HG03439 (cell line): ENCODE measurements at regions not wholly inside any gene's neighbourhood (a gene's known extent, or its start where the extent isn't known, plus 50 kb on each side); places are given as distances from the start of the nearest gene placed in this dataset.
"Not testable (repeated sequence)": the region's sequence is repeated elsewhere in the genome, so short reads cannot be mapped to it uniquely, and the experiment has no call there.

Experiments
- ATAC-seq: cut with Tn5 transposase; IDR thresholded peaks from one replicate; pipeline ENCODE4 v1.9.1; 2021; ENCODE audit warnings: mild to moderate bottlenecking, moderate library complexity; ENCODE audit not compliant: unreplicated experiment

- ATAC-seq, result no peak
These were observed 373.1 kb upstream of the WWC1 start for GRCh38 chr5:167918184-167918812.

GRCh38 chr5:167918813-167919483, 372.5 kb upstream of the WWC1 start:
- ATAC-seq, result no peak

DNA sequence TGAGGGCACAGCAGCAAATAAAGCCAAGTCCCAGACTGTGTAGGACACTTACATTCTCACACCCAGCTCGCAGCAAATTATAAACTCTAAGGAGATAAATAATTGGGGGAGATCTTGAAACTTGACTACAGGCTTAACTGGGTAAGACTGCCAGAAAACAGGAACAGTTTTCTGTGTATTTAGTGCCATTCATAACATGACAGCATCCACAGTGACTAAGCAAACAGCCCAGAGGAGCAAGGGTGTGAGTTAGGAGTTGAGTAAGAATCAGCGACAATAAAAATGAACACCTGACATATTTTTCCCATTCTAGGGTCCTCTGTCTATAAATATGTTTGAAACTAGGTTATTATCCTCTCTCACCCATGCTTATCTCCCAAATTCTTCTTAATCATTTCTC, 370.9 kb upstream of the WWC1 start:
- no peak for ATAC-seq

- ATAC-seq, result no peak
These were observed 369.6 kb upstream of the WWC1 start for GRCh38 chr5:167921796-167922195.

- no peak for ATAC-seq
These were observed 368.0 kb upstream of the WWC1 start for GRCh38 chr5:167923396-167923795.

GRCh38 chr5:167929841-167930240, 361.6 kb upstream of the WWC1 start:
- no peak for ATAC-seq

GRCh38 chr5:167934551-167934971, 356.9 kb upstream of the WWC1 start:
- ATAC-seq, result no peak

DNA sequence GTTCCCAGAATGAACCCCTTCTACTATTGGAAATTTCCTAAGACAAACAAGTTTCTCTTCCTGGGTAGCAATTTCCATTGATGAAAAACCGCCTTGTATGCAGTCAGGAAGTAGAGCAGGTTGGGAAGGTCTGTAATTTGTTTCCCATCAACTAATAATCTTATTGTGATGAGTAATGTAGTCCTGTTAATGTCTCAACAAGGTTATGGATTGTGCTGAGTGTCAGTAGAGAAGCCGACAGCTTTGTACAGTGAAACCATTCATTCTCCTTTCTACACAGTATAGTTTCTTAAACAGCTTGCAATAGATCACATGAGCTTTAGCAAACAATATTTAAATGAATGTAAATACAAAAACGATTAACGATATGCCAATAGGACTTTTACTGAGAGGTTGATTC, 355.4 kb upstream of the WWC1 start:
- no peak for ATAC-seq

DNA sequence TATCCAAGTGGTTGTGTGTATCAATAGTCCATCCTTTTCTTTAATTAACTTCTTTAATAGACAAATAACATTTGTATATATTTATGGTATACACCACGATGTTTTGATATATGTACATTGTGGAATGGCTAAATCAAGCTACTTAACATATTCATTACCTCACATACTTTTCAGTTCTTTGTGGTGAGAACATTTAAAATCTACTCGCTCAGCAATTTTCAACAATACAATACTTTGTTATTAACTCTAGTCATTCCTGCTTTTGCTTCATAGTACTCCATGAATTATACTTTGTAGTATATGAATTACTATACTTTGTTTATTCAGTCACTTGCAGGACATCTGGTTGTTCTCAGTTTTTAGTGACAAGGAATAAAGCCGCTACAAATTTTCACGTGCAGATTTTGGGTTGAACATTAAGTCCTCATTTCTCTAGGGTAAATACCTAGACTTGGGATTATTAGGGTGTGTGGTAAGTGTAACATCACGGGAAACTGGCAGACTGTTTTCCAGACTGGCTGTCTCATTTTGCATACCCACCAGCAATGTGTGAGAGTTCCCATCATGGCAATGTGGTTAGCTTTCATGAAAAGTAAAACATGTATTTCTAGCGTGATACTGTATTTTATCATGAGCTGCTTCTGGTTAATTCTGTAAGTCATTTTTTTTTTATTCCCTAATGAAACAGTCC, 354.4 kb upstream of the WWC1 start:
- no peak for ATAC-seq

DNA sequence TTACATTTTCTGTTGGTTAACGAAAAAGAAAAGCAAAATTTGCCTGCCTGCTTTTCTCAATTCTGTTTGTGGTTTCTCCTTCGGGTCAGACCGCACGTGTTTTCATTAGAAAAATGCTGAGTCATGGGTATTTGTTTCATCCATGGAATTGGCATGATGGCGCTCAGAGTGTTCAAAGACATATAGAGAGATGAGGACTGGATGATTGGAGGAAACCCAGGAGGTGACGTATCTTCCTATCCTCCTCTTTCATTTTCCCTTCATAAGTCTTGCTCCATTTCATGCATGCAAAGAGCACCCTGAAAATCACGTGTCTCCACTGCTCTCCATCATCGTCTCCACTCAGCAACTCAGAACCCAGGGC, 353.8 kb upstream of the WWC1 start:
- no peak for ATAC-seq

DNA sequence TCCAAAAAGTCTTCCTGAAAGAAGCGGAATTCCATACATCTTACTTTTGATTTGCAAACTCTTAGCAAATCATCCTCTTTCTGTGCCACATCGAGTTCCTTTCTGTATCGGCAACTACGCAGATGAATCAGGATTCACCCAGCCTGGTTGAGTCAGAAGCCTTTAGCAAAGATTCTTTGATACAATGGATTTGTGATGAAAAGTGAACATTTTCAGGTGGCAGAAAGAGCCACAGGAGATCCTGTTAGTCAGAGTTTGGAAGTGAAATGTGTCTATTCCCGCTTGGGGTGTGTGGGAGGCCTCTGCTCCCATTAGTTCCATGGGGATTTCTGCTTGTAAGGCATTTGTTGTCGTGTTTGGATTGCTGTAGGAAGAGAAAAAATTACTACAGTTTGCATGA, 351.8 kb upstream of the WWC1 start:
- no peak for ATAC-seq

- ATAC-seq, result no peak
These were observed 350.5 kb upstream of the WWC1 start for GRCh38 chr5:167940911-167941310.

GRCh38 chr5:167941556-167941955, 349.9 kb upstream of the WWC1 start:
- ATAC-seq, result not testable (repeated sequence)

- ATAC-seq, result no peak
These were observed 348.1 kb upstream of the WWC1 start for GRCh38 chr5:167943343-167943742.

DNA sequence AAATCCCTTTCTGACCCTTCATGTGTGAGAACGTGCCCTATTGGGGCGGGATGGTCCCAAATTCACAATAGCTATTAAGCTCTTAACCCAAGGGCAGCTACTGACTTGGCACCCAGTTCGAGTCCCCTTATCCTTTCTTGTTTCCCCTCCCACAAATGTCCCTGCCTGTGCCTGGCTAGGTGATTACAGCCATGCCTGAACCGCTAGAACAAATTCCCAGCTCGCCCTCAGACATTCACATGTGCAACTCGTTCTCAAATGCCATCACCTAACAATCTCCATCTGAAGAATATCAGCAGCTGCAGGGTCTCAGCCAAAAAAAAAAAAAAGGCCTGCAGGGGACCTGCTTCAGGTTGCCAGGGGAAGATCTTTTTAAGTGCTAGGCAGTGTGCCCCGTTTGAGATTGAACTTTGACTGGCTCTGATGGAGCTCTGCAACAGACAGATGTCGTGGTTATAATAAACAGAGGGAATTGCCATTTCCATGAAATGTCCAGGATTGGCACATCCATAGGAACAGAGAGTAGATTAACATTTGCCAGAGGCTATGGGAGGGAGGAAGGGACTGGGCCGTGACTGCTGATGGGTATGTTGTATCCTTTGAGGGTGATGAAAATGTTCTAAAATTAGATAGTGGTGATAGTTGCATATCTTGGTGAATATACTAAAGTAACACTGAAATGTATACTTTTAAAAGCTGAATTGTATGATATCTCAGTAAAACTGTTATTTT, 347.2 kb upstream of the WWC1 start:
- ATAC-seq, result no peak

DNA sequence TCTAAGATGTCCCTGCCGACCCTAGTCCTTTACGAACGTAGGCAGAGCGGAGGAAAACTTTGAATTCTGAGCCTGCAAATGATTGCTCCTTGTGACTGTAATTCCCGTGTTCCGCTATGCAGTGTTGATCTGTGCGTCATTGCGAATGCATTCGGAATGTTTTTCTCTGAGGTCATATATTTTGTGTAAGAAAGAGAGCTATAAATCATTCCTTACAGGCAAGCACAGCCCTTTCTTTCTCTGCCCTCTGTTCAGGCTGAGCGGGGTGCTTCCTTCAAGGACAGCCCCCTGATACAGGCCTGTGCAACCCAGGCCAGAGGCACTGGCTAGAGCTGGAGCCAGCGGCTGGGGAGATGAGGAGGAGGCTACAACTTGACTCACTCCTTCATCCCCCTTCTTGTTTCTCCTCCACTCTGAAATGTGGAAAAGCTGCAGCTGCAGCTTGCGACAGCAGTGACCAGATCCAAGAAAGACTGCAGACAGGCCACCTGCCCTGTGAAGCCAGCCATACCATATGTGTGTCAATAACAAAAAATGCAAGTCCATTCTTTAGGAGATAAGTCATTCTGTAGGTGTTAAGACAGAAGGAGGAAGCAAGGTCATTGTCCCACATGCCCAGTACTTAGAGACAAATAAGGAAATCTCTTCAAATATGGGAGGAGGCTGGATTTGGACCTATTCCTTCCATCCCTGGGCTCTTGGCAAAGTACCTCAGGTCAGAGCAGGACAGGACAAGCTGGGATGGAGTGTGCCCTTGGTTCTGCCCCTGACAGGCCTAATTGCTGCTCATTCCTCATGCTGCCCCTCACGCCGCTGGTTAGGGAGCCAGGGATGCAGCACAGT, 345.7 kb upstream of the WWC1 start:
- no peak for ATAC-seq

DNA sequence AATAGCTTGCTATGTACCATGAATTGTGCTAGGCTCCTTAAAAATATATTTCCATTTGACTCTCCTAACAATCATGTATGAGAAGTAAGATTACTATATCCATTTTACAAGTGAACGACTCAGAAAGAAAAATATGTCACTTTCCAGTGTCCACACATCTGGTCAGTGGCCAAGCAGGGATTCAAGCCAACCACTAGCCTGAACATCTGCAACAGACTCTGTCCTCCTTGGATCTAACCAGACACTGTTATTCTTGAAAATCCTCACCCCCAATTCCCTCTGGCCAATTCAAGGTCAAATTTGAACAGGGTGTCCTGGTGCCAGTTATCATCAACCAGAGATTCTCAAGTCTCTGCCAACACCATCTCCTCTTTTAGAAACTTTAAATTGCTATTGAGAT, 344.1 kb upstream of the WWC1 start:
- no peak for ATAC-seq

- ATAC-seq, result no peak
These were observed 343.2 kb upstream of the WWC1 start for GRCh38 chr5:167948251-167948650.

- no peak for ATAC-seq
These were observed 342.0 kb upstream of the WWC1 start for GRCh38 chr5:167949435-167949834.

- ATAC-seq, result no peak
These were observed 341.2 kb upstream of the WWC1 start for GRCh38 chr5:167950126-167950721.
